ENCODE measurements at regions not wholly inside any gene's neighbourhood (a gene's known extent, or its start where the extent isn't known, plus 50 kb on each side); places are given as distances from the start of the nearest gene placed in this dataset.

GRCh38 chr4:128354205-128354821 is 66.7 kb upstream of the PGRMC2 start:
- Histone ChIP-seq H3K4me1 (ENCODE audit: control insufficient read depth, insufficient read depth, low read length) (no peaks in the 10 kb centered on the region), H3K4me3 (ENCODE audit: low read depth, low read length) (no peak overlapping the region), H3K9me3 (ENCODE audit: control insufficient read depth, insufficient read depth, low read depth, low read length) (no peaks in the 10 kb centered on the region), H3K27ac (ENCODE audit: extremely low read depth, low read depth, low read length) (no peak overlapping the region), H3K36me3 (ENCODE audit: control insufficient read depth in 2 of 2, insufficient read depth in 1 of 2, low read length in 2 of 2) (no peaks in the 10 kb centered on the region)
- TF ChIP-seq ZNF391 (tag by site-specific recombination; IDR thresholded peaks at IDR 0.05; ENCODE audit: borderline replicate concordance, low read depth) (no peak), ZNF423 (tag by site-specific recombination; IDR thresholded peaks at IDR 0.05) (no peak), ZSCAN4 (tag by site-specific recombination; IDR thresholded peaks at IDR 0.05) (no peak), OSR2 (tag by site-specific recombination; IDR thresholded peaks at IDR 0.05) (no peak)
- POLR2A ChIA-PET: interaction anchor here (0.6 kb wide), 1 partner anchor 137 kb away, joined by 3 read pairs; no protein-coding TSS in a partner anchor
- CTCF ChIA-PET: interaction anchor here (0.7 kb wide), 1 partner anchor 31 kb away, joined by 3 read pairs; no protein-coding TSS in a partner anchor

GRCh38 chr4:128353791-128354190 is 66.2 kb upstream of the PGRMC2 start:
- Histone ChIP-seq H3K36me3 (ENCODE audit: control insufficient read depth in 2 of 2, insufficient read depth in 1 of 2, low read length in 2 of 2) (no peaks in the 10 kb centered on the region), H3K27ac (ENCODE audit: extremely low read depth, low read depth, low read length) (no peak overlapping the region), H3K9me3 (ENCODE audit: control insufficient read depth, insufficient read depth, low read depth, low read length) (no peaks in the 10 kb centered on the region), H3K4me1 (ENCODE audit: control insufficient read depth, insufficient read depth, low read length) (no peaks in the 10 kb centered on the region), H3K4me3 (ENCODE audit: low read depth, low read length) (no peak overlapping the region)
- ChIA-PET CTCF (no interaction called here), POLR2A (no interaction called here)
- TF ChIP-seq SP7 (tag by site-specific recombination; IDR thresholded peaks at IDR 0.05): peak; percentile 73
- TF ChIP-seq ZNF354C (tag by site-specific recombination; IDR thresholded peaks at IDR 0.05; ENCODE audit: borderline replicate concordance, low read depth): no peak
- TF ChIP-seq ZNF621 (tag by site-specific recombination; IDR thresholded peaks at IDR 0.05): no peak

DNA sequence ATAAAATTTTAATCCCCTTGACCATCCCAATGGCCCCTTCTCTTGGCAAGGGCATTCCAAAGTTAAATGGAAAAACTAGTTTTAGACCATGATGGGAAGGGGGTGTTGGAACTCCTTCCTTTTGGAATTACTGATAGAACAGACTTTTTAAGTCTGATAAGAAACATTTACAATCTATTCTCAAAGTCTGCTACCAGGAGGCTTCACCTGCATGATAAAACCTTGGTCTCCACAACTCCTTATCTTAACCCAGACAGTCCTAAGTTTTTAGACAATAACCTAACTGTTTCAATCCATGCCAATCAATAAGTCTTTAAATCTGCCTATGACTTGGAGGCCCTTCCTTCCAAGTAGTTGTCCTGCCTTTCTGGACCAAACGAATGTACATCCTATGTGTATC is 63.9 kb upstream of the PGRMC2 start:
- H3K9me3 ChIP-seq (ENCODE audit: control insufficient read depth, insufficient read depth, low read depth, low read length): no peaks in the 10 kb centered on the region
- CTCF ChIA-PET: no interaction called here
- H3K36me3 ChIP-seq (ENCODE audit: control insufficient read depth in 2 of 2, insufficient read depth in 1 of 2, low read length in 2 of 2): no peaks in the 10 kb centered on the region
- no peak overlapping the region for H3K4me3 ChIP-seq (ENCODE audit: low read depth, low read length)
- no peak overlapping the region for H3K27ac ChIP-seq (ENCODE audit: extremely low read depth, low read depth, low read length)
- H3K4me1 ChIP-seq (ENCODE audit: control insufficient read depth, insufficient read depth, low read length): no peaks in the 10 kb centered on the region
- POLR2A ChIA-PET: no interaction called here
- TF ChIP-seq ZNF658 (tag by site-specific recombination; IDR thresholded peaks at IDR 0.05) (no peak), RBAK (tag by site-specific recombination; IDR thresholded peaks at IDR 0.05) (no peak), ZSCAN23 (tag by site-specific recombination; IDR thresholded peaks at IDR 0.05) (no peak), GLI4 (tag by site-specific recombination; IDR thresholded peaks at IDR 0.05) (no peak), ZSCAN30 (tag by site-specific recombination; IDR thresholded peaks at IDR 0.05) (no peak), HOXD13 (CRISPR knock-in tag; IDR thresholded peaks at IDR 0.05; ENCODE audit: borderline replicate concordance) (no peak), ZIC2 (tag by site-specific recombination; IDR thresholded peaks at IDR 0.05) (no peak), IKZF3 (tag by site-specific recombination; IDR thresholded peaks at IDR 0.05) (no peak), ZNF48 (tag by site-specific recombination; IDR thresholded peaks at IDR 0.05) (no peak), ZNF785 (tag by site-specific recombination; IDR thresholded peaks at IDR 0.05) (no peak), ZNF114 (tag by site-specific recombination; IDR thresholded peaks at IDR 0.05) (no peak)
- TF ChIP-seq, protein P1, sequence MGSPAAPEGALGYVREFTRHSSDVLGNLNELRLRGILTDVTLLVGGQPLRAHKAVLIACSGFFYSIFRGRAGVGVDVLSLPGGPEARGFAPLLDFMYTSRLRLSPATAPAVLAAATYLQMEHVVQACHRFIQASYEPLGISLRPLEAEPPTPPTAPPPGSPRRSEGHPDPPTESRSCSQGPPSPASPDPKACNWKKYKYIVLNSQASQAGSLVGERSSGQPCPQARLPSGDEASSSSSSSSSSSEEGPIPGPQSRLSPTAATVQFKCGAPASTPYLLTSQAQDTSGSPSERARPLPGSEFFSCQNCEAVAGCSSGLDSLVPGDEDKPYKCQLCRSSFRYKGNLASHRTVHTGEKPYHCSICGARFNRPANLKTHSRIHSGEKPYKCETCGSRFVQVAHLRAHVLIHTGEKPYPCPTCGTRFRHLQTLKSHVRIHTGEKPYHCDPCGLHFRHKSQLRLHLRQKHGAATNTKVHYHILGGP (tag by site-specific recombination; IDR thresholded peaks at IDR 0.05): no peak
- TF ChIP-seq, protein P2, sequence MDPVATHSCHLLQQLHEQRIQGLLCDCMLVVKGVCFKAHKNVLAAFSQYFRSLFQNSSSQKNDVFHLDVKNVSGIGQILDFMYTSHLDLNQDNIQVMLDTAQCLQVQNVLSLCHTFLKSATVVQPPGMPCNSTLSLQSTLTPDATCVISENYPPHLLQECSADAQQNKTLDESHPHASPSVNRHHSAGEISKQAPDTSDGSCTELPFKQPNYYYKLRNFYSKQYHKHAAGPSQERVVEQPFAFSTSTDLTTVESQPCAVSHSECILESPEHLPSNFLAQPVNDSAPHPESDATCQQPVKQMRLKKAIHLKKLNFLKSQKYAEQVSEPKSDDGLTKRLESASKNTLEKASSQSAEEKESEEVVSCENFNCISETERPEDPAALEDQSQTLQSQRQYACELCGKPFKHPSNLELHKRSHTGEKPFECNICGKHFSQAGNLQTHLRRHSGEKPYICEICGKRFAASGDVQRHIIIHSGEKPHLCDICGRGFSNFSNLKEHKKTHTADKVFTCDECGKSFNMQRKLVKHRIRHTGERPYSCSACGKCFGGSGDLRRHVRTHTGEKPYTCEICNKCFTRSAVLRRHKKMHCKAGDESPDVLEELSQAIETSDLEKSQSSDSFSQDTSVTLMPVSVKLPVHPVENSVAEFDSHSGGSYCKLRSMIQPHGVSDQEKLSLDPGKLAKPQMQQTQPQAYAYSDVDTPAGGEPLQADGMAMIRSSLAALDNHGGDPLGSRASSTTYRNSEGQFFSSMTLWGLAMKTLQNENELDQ (tag by site-specific recombination; IDR thresholded peaks at IDR 0.05; ENCODE audit: low read depth): no peak
- TF ChIP-seq, protein P3, sequence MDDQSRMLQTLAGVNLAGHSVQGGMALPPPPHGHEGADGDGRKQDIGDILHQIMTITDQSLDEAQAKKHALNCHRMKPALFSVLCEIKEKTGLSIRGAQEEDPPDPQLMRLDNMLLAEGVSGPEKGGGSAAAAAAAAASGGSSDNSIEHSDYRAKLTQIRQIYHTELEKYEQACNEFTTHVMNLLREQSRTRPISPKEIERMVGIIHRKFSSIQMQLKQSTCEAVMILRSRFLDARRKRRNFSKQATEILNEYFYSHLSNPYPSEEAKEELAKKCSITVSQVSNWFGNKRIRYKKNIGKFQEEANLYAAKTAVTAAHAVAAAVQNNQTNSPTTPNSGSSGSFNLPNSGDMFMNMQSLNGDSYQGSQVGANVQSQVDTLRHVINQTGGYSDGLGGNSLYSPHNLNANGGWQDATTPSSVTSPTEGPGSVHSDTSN (CRISPR knock-in tag; IDR thresholded peaks at IDR 0.05): no peak
- TF ChIP-seq, protein P4, sequence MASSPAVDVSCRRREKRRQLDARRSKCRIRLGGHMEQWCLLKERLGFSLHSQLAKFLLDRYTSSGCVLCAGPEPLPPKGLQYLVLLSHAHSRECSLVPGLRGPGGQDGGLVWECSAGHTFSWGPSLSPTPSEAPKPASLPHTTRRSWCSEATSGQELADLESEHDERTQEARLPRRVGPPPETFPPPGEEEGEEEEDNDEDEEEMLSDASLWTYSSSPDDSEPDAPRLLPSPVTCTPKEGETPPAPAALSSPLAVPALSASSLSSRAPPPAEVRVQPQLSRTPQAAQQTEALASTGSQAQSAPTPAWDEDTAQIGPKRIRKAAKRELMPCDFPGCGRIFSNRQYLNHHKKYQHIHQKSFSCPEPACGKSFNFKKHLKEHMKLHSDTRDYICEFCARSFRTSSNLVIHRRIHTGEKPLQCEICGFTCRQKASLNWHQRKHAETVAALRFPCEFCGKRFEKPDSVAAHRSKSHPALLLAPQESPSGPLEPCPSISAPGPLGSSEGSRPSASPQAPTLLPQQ (tag by site-specific recombination; IDR thresholded peaks at IDR 0.05): no peak

Data from HEK293 (cell line).